Transverse colon (tissue), 4 donors: ENCODE measurements at regions not wholly inside any gene's neighbourhood (a gene's known extent, or its start where the extent isn't known, plus 50 kb on each side); places are given as distances from the start of the nearest gene placed in this dataset.

Source experiments
- DNase-seq: peaks from one replicate; pipeline ENCODE4 v3.0.0-alpha.2; 2019
- H3K27ac ChIP-seq, 4 donors: fragments of 200-600 bp; sonication (generic); 2 replicates each; pipeline ENCODE4 v1.5.1; 2016 to 2018; ENCODE audit warnings: inconsistent platforms in 4 of 4
- H3K27me3 ChIP-seq: fragments of 200-600 bp; sonication (generic); 2 replicates; pipeline ENCODE4 v1.5.1; 2017; ENCODE audit warnings: inconsistent platforms
- H3K36me3 ChIP-seq, 4 donors: fragments of 200-600 bp; sonication (generic); 2 replicates each; pipeline ENCODE4 v1.5.1; 2017 to 2019; ENCODE audit warnings: inconsistent platforms in 4 of 4
- H3K4me1 ChIP-seq, 4 donors: fragments of 200-600 bp; sonication (generic); 2 replicates each; pipeline ENCODE4 v1.5.1; 2017 to 2020; ENCODE audit warnings: inconsistent platforms in 4 of 4
- H3K4me3 ChIP-seq, 4 donors: fragments of 200-600 bp; sonication (generic); 1 replicate in 1 of 4; 2 replicates in 3 of 4; pipeline versions ENCODE4 v1.5.1 to v1.6.1; 2017 to 2019; ENCODE audit warnings: inconsistent platforms in 4 of 4
- H3K9me3 ChIP-seq, 2 donors: fragments of 200-600 bp; sonication (generic); 2 replicates each; pipeline ENCODE4 v1.5.1; 2017 to 2019; ENCODE audit warnings: inconsistent platforms in 2 of 2
- CTCF ChIP-seq, 5 experiments: fragments of 200-600 bp in 3 of 5; fragments of 450-650 bp in 2 of 5; sonication (generic) in 3 of 5; IDR thresholded peaks; 1 replicate in 2 of 5; 2 replicates in 3 of 5; pipeline ENCODE4 v1.5.1; 2016 to 2017; ENCODE audit warnings: antibody characterized with exemption in 5 of 5, inconsistent platforms in 3 of 5, mild to moderate bottlenecking in 2 of 5, moderate library complexity in 1 of 5
- EP300 ChIP-seq: sonication (generic); formaldehyde crosslinking; IDR thresholded peaks from one replicate; pipeline ENCODE4 v1.6.1; 2017; ENCODE audit warnings: antibody characterized with exemption, low read depth
- POLR2A ChIP-seq: fragments of 450-650 bp; IDR thresholded peaks from one replicate; pipeline ENCODE4 v1.6.1; 2016; ENCODE audit warnings: antibody characterized with exemption, mild to moderate bottlenecking, moderate library complexity
- POLR2AphosphoS5 ChIP-seq, 3 donors: sonication (generic); formaldehyde crosslinking; IDR thresholded peaks; one replicate each; pipeline ENCODE4 v1.6.1; 2016; ENCODE audit warnings: antibody characterized with exemption in 3 of 3
- WGBS, 2 donors: methylation state at CpG; one replicate each; pipeline ENCODE4 v1.1.5; 2018; ENCODE audit warnings: low coverage in 1 of 2; 5-methylcytosine and 5-hydroxymethylcytosine counted together
- in situ Hi-C, 4 donors: fragments of 200-750 bp; cut with MboI; loops; one replicate each; pipeline versions ENCODE4 v1.15.0 to v1.15.1; 2017; ENCODE audit warnings: low sequenced_read_pairs in 3 of 4, low pct_ligation_motif_present in 1 of 4, low pct_unique_long_range_greater_than_20kb in 1 of 4
- intact Hi-C: fragments of 100-400 bp; cut with DNase I; formaldehyde crosslinking; loops from one replicate; pipeline ENCODE4 v1.15.1; 2023; ENCODE audit warnings: low total_unique reads

GRCh38 chr3:144032531-144033239 is 61.1 kb downstream of the DIPK2A start:
- intact Hi-C loops = no loop called here
- DNase-seq = no peak
- H3K27me3 ChIP-seq = no peaks in the 10 kb centered on the region
- peaks cover 0 to 4% (median 0%) of the 10 kb centered on the region in 4 donors for H3K4me1 ChIP-seq
- H3K9me3 ChIP-seq = no peaks in the 10 kb centered on the region
- no peak for TF ChIP-seq EP300
- TF ChIP-seq POLR2AphosphoS5 (IDR thresholded peaks at IDR 0.05) = no peak
- TF ChIP-seq CTCF (IDR thresholded peaks at IDR 0.05) = no peak
- no peak for TF ChIP-seq POLR2A
- H3K4me3 ChIP-seq = no peak overlapping the region
- in situ Hi-C loops = no loop called here
- H3K36me3 ChIP-seq = no peaks in the 10 kb centered on the region
- WGBS, 2 donors = 68 to 73% methylated on average over 5 of the region's 5 CpGs
- no peak overlapping the region for H3K27ac ChIP-seq

GRCh38 chr3:144033240-144033589 is 61.6 kb downstream of the DIPK2A start:
- Histone ChIP-seq H3K27ac (no peak overlapping the region), H3K4me3 (no peak overlapping the region), H3K9me3 (no peaks in the 10 kb centered on the region), H3K4me1 (peaks cover 0 to 4% (median 0%) of the 10 kb centered on the region in 4 donors), H3K36me3 (no peaks in the 10 kb centered on the region), H3K27me3 (no peaks in the 10 kb centered on the region)
- WGBS, 2 donors = 58 to 62% methylated on average over 1 of the region's 1 CpG
- no peak for DNase-seq
- in situ Hi-C loops = no loop called here
- intact Hi-C loops = no loop called here
- no peak for TF ChIP-seq POLR2AphosphoS5 (IDR thresholded peaks at IDR 0.05)
- TF ChIP-seq POLR2A = no peak
- TF ChIP-seq CTCF (IDR thresholded peaks at IDR 0.05) = no peak
- TF ChIP-seq EP300 = no peak

GRCh38 chr3:144033863-144034262 is 62.2 kb downstream of the DIPK2A start:
- no peak overlapping the region for H3K4me3 ChIP-seq
- H3K36me3 ChIP-seq = no peaks in the 10 kb centered on the region
- 53 to 56% methylated on average over 1 of the region's 1 CpG for WGBS, 2 donors
- in situ Hi-C loops (no loop called here), intact Hi-C loops (no loop called here)
- DNase-seq = no peak
- peaks cover 0 to 4% (median 0%) of the 10 kb centered on the region in 4 donors for H3K4me1 ChIP-seq
- no peaks in the 10 kb centered on the region for H3K9me3 ChIP-seq
- no peak for TF ChIP-seq CTCF (IDR thresholded peaks at IDR 0.05)
- TF ChIP-seq EP300 = no peak
- no peak for TF ChIP-seq POLR2A
- TF ChIP-seq POLR2AphosphoS5 (IDR thresholded peaks at IDR 0.05) = no peak
- no peaks in the 10 kb centered on the region for H3K27me3 ChIP-seq
- no peak overlapping the region for H3K27ac ChIP-seq

- no peak overlapping the region for H3K27ac ChIP-seq
- no peaks in the 10 kb centered on the region for H3K36me3 ChIP-seq
- intact Hi-C loops = no loop called here
- in situ Hi-C loops = no loop called here
- WGBS, 2 donors = 91 to 100% methylated on average over 2 of the region's 2 CpGs
- DNase-seq = no peak
- H3K27me3 ChIP-seq = no peaks in the 10 kb centered on the region
- H3K4me1 ChIP-seq = peaks cover 0 to 4% (median 0%) of the 10 kb centered on the region in 4 donors
- H3K4me3 ChIP-seq = no peak overlapping the region
- H3K9me3 ChIP-seq = no peaks in the 10 kb centered on the region
- TF ChIP-seq POLR2AphosphoS5 (IDR thresholded peaks at IDR 0.05) (no peak), CTCF (IDR thresholded peaks at IDR 0.05) (no peak)
Observed at GRCh38 chr3:144034715-144035290, 63.2 kb downstream of the DIPK2A start.
